KBM-7 (cell line): ENCODE measurements at regions not wholly inside any gene's neighbourhood (a gene's known extent, or its start where the extent isn't known, plus 50 kb on each side); places are given as distances from the start of the nearest gene placed in this dataset.

Experiments
- DNase-seq: peaks from one replicate; pipeline ENCODE4 v3.0.0-alpha.2; 2015
- in situ Hi-C: fragments of 300-500 bp; cut with MboI; formaldehyde crosslinking; loops from 2 replicates; pipeline ENCODE4 v1.14.3; 2020; ENCODE audit warnings: low sequenced_read_pairs, low pct_unique_long_range_greater_than_20kb, mixed read lengths

- no peak for DNase-seq
- in situ Hi-C loops, result no loop called here
These were observed 227.2 kb downstream of the DACT1 start for GRCh38 chr14:58864751-58865513.

- no peak for DNase-seq
- in situ Hi-C loops, result no loop called here
These were observed 227.9 kb downstream of the DACT1 start for GRCh38 chr14:58865514-58866281.

- no peak for DNase-seq
- in situ Hi-C loops, result no loop called here
These were observed 228.6 kb downstream of the DACT1 start for GRCh38 chr14:58866391-58866790.

GRCh38 chr14:58870961-58871360 lies 233.2 kb downstream of the DACT1 start:
- in situ Hi-C loops, result no loop called here
- DNase-seq, result no peak

- in situ Hi-C loops, result no loop called here
- DNase-seq, result no peak
These were observed 233.8 kb downstream of the DACT1 start for GRCh38 chr14:58871573-58871972.

- in situ Hi-C loops, result no loop called here
- DNase-seq, result no peak
These were observed 234.3 kb downstream of the DACT1 start for GRCh38 chr14:58872061-58872460.

- in situ Hi-C loops, result no loop called here
- no peak for DNase-seq
These were observed 235.6 kb downstream of the DACT1 start for GRCh38 chr14:58873228-58873953.

DNA sequence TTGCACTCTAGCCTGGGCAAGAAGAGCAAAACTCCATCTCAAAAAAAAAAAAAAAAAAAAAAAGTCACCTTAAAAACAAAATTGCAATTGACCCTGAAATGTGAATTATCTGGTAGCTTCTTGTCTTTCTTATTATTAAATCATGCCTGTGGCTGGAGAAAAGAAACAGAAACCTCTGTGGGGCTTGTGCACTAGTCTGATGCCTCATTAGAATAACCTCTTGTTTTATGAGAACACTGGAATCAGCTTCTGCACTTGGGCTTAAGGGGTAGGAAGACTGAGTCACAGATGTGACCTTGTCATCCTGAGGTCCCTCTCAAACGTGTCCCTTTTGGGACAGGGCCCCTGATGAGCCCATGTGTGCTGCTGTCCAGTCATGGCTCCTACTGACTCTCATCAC lies 237.9 kb downstream of the DACT1 start:
- no peak for DNase-seq
- in situ Hi-C loops, result no loop called here

GRCh38 chr14:58876608-58877007 lies 238.8 kb downstream of the DACT1 start:
- no peak for DNase-seq
- in situ Hi-C loops, result no loop called here

DNA sequence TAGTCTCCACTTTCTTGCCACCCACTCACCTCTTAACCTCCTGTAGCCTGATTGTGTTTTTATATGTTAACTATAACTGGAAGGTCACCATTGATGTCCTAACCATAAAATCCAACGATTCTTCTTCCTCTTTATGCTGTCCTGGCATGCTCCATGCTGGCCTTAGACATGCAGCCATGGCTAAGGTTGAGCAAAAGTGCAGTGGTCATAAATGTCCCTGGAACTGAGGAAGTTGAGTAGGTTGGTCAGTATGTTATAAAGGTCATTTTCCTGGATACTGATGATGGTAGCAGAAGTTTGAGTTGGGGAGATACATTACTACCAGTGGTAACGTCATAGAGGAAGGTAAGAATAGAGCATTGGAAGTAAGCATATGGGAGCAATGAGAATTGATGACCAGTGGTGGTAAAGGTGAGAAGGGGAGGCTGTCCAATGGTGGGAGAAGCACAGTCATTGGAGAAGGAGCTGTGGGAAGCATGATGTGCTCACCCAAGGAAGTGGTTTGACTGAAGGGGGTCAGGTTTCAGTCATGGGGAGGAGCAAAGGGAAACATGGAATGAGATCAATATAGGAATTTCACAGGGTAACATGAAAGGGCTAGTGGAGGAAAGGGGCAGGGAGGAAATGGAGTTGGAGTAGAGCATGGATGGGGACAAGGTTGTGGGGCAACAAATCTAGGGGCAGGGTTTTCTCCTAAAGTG lies 240.8 kb downstream of the DACT1 start:
- in situ Hi-C loops, result no loop called here
- DNase-seq, result no peak

DNA sequence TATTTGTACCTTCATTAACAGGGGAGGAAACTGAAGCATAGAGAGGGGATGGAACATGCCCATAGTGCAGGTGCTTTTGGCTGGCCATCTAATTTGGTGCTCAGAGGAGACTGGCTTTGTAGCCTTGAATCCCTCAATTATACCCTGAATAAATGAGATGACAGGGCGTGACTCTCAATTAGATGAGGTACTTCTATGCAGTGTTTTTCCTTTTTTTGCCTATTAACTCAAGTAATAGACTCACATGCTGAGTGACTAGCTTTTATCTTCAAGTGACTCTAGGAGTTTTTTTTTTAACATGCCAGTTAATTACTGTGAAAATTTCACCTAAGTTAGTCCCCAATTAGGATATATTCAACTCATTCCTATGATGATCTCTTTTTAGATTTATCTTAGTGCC lies 243.7 kb downstream of the DACT1 start:
- in situ Hi-C loops, result no loop called here
- no peak for DNase-seq

DNA sequence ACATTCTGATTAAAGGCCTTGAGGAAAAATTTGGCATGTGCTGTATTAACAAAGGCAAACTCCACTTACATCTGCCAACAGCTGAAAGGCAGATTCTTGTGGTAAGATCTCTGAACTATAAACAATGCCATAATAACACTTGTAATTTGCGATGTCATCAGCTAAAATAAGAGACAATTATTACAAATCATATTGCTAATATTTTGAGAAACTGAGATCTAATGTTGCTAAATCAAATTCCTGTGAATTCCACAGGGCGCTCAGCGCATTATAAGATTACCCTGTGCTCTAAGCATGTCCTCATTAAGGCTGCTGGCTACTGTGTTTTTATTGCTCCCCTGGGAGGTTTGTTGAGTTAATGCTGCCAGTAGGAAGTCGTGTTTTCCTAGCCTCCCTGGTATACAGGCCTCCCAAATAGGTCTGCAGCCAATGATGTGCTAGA lies 244.8 kb downstream of the DACT1 start:
- no peak for DNase-seq
- in situ Hi-C loops, result no loop called here

GRCh38 chr14:58884442-58884841 lies 246.7 kb downstream of the DACT1 start:
- in situ Hi-C loops, result no loop called here
- DNase-seq, result no peak

- DNase-seq, result no peak
- in situ Hi-C loops, result no loop called here
These were observed 250.2 kb downstream of the DACT1 start for GRCh38 chr14:58887931-58888330.

- in situ Hi-C loops, result no loop called here
- no peak for DNase-seq
These were observed 261.0 kb downstream of the DACT1 start for GRCh38 chr14:58898655-58899316.

DNA sequence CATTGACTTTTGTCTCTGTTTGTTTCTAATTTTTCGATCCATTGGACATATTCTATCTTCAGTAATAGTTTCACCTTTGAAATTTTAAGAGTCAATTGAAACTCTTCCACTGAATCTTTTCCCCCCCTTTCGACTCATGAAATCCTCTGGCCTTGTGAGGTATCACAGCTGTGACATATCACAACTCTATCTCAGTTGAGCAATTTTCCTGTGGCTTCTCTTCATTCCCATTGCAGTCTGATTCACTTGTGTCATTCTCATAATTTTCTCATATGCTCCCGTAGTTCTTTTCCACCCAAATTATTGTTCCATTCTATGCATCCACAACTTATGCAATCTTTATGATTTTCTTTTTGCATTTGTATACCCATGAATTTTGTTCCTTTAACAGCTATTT lies 261.6 kb downstream of the DACT1 start:
- DNase-seq, result no peak

DNA sequence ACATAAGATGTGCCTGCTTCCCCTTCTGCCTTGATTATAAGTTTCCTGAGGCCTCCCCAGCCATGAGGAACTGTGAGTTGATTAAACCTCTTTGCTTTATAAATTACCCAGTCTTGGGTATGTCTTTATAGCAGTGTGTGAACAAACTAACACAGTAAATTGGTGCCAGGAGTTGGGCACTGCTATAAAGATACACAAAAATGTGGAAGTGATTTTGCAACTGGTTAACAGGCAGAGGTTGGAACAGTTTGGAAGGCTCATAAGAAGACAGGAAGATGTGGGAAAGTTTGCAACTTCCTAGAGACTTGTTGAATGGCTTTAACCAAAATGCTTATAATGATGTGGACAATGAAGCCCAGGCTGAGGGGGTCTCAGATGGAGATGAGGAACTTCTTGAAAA lies 264.1 kb downstream of the DACT1 start:
- no peak for DNase-seq
- in situ Hi-C loops, result no loop called here

More for the DNA sequence above, 261.6 kb downstream of the DACT1 start:
- in situ Hi-C loops, result no loop called here

DNA sequence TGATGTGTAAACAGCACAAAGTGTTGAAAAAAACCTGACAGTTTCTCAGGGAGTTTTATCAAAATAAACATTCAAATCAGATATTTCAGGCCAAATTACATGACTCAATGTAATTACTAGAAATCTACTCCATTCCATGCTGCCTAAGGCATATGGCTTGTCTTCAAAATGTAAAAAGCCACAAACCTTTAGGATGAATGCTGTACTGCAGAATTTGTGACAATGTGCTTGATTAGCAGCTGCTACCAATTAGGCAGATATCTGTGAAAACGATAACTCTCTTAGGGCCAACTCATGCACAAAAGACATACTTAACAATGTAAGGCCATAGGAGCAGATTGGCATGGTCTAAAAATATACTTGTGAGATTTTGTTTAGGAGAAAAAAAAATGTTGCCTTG lies 267.0 kb downstream of the DACT1 start:
- DNase-seq, result no peak

DNA sequence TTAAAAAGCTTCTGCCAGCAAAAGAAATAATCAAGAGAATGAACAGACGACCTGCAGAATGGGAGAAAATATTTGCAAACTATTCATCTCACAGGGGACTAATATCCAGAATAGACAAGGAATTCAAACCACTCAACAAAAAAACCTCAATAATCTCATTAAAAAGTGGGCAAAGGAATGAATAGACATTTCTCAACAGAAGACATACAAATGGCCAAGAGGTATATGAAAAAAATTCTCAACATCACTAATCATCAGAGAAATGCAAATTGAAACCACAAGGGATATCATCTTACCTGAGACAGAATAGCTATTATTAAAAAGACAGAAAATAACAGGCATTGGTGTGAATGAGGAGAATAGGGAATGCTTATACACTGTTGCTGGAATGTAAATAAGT lies 270.0 kb downstream of the DACT1 start:
- in situ Hi-C loops, result no loop called here
- DNase-seq, result no peak

More for the DNA sequence above, 267.0 kb downstream of the DACT1 start:
- in situ Hi-C loops, result no loop called here
